Amygdala (tissue), 56 donors: ENCODE measurements at regions not wholly inside any gene's neighbourhood (a gene's known extent, or its start where the extent isn't known, plus 50 kb on each side); places are given as distances from the start of the nearest gene placed in this dataset.
"Not testable (repeated sequence)": the region's sequence is repeated elsewhere in the genome, so short reads cannot be mapped to it uniquely, and the experiment has no call there.

ENCODE experiments used
- DNase-seq, 56 donors: peaks; one replicate each; lab custom pipeline; 2025; lab: John Stamatoyannopoulos, UW

DNA sequence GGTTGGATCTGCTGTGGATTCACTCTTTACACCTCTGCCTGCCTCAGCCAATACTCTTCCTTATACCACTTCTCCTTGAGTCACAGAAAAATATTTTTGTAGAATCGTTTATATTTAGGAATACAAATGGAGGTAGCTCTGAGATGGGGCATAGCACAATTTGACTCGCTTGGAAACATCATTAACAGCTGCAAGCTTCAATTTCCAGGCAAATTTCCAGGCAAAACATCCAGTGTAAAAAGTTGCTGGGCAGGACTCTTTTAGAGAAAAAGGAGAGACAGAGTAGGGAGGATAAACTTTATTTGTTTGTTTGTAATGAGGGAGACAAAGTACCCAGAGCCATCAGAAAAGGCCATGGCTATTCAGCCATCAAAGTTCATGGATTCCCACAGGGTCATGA lies 74.4 kb upstream of the SOX11 start:
- no peak for DNase-seq

GRCh38 chr2:5618271-5618670 lies 73.9 kb upstream of the SOX11 start:
- DNase-seq = no peak

DNA sequence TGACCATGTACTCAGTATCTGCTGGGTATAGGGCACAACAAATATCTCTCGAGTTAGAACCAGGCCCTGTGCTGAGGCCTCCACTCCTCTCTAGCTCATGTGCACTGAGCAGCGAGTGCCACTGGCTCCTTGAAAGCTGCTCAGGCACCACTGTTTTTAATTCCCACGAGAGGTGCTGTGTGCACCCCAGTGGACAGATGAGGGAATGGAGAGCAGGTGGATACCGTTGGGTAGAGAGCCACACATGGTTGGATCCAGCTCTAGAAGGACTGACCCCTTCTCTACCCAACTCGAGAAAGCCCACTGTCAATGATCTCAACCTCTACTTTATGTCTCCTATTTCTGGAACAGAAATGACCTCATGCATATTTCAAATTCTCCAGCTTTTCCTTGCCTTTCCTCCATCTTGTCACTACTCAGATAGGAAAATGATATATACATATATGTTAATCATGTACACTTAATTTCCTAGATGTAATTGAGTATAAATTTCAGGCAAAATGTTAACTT lies 66.6 kb upstream of the SOX11 start:
- DNase-seq = not testable (repeated sequence)

- DNase-seq = not testable (repeated sequence)
Observed at GRCh38 chr2:5628484-5628883, 63.7 kb upstream of the SOX11 start.

DNA sequence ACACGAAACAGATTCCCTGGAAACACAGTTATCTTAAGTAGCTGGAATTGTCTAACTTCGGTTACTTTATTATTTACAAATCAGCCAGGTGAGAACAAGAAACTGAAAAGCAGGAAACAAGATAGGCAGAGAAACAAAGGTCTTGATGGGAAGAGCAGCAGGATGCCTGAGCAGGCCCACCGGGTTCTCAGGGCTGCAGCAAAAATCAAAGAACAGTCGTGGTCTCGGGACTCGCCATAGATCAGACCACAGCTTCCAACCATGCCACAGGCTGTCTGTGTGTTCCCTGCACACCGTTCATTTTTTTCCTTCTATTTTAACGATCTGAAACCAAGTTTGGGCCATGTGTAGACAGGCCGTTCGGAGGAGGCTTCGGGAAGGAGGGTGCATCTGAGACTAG lies 62.7 kb upstream of the SOX11 start:
- DNase-seq = not testable (repeated sequence)

- DNase-seq = not testable (repeated sequence)
Observed at GRCh38 chr2:5637051-5637450, 55.1 kb upstream of the SOX11 start.
